NCI-H2081 treated with DMSO at 0.1 percent for 48 hours (cell line): ENCODE measurements at regions not wholly inside any gene's neighbourhood (a gene's known extent, or its start where the extent isn't known, plus 50 kb on each side); places are given as distances from the start of the nearest gene placed in this dataset.

Source experiments
- DNase-seq: peaks from one replicate; lab custom pipeline; 2025; lab: John Stamatoyannopoulos, UW

GRCh38 chr14:71202881-71203280 is 295.6 kb downstream of the PCNX1 start:
- DNase-seq: no peak

- DNase-seq: no peak
Measured at GRCh38 chr14:71203306-71203705, 296.0 kb downstream of the PCNX1 start.

GRCh38 chr14:71204231-71204630 is 297.0 kb downstream of the PCNX1 start:
- DNase-seq: no peak

- DNase-seq: no peak
Measured at GRCh38 chr14:71204768-71205167, 297.5 kb downstream of the PCNX1 start.

GRCh38 chr14:71206123-71206522 is 298.9 kb downstream of the PCNX1 start:
- no peak for DNase-seq

- no peak for DNase-seq
Measured at GRCh38 chr14:71206766-71207371, 299.6 kb downstream of the PCNX1 start.

- DNase-seq: no peak
Measured at GRCh38 chr14:71208702-71209357, 301.6 kb downstream of the PCNX1 start.

- DNase-seq: no peak
Measured at GRCh38 chr14:71209888-71210287, 302.6 kb downstream of the PCNX1 start.

GRCh38 chr14:71212093-71212492 is 304.8 kb downstream of the PCNX1 start:
- no peak for DNase-seq

GRCh38 chr14:71212683-71213107 is 305.4 kb downstream of the PCNX1 start:
- no peak for DNase-seq

- no peak for DNase-seq
Measured at GRCh38 chr14:71214241-71214640, 307.0 kb downstream of the PCNX1 start.

GRCh38 chr14:71220462-71220861 is 313.2 kb downstream of the PCNX1 start:
- no peak for DNase-seq

- no peak for DNase-seq
Measured at GRCh38 chr14:71221119-71221518, 313.9 kb downstream of the PCNX1 start.

- DNase-seq: no peak
Measured at GRCh38 chr14:71225113-71225512, 317.9 kb downstream of the PCNX1 start.

GRCh38 chr14:71228711-71229110 is 321.5 kb downstream of the PCNX1 start:
- DNase-seq: no peak

- no peak for DNase-seq
Measured at GRCh38 chr14:71229875-71230274, 322.6 kb downstream of the PCNX1 start.

- DNase-seq: no peak
Measured at GRCh38 chr14:71230897-71231296, 323.6 kb downstream of the PCNX1 start.

- DNase-seq: no peak
Measured at GRCh38 chr14:71231521-71232393, 324.5 kb downstream of the PCNX1 start.

- DNase-seq: no peak
Measured at GRCh38 chr14:71232506-71232905, 325.2 kb downstream of the PCNX1 start.

GRCh38 chr14:71235875-71236274 is 328.6 kb downstream of the PCNX1 start:
- no peak for DNase-seq

- DNase-seq: no peak
Measured at GRCh38 chr14:71236487-71236886, 329.2 kb downstream of the PCNX1 start.

- DNase-seq: no peak
Measured at GRCh38 chr14:71237556-71237955, 330.3 kb downstream of the PCNX1 start.

- DNase-seq: no peak
Measured at GRCh38 chr14:71238835-71239234, 331.6 kb downstream of the PCNX1 start.
